ENCODE measurements at regions not wholly inside any gene's neighbourhood (a gene's known extent, or its start where the extent isn't known, plus 50 kb on each side); places are given as distances from the start of the nearest gene placed in this dataset.

DNA sequence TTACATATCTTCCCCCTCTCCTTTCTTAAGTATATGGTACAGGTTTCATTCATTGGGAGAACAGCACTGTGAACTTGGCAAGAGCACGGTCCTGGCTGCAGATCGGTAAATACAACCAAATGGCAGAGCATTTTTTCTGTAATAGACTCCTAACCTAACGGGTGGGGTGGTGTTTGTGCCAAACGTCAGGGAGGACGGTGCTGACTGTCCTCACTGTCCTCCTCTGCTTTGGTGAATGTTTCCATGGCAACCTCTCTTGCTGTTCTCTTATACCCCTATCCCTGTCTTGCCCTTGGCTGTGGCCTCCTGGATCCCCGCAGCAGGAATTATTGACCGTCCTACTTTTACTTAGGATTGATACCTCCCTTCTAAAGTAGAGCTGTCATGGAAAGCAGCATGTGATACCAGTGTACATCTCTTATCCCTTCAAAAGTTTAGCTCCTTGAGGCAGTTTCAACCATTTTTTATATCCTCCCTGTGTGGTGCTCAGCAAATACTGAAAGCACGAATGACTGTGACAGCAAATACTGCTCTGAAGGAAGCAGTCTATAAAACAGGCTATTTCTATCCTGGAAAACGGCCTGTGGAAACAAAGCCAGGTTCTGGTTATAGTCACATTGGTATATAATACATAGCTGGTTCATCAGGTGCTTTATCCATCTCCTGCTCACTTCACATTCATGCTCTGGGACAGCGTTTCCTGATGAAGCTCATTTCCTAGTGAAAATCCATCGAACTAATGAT lies 275.4 kb upstream of the C2CD4B start:
- no peak overlapping the region for H3K27ac ChIP-seq
- TF ChIP-seq ZFX (IDR thresholded peaks at IDR 0.05; ENCODE audit: borderline replicate concordance), result no peak
- TF ChIP-seq, protein P1, sequence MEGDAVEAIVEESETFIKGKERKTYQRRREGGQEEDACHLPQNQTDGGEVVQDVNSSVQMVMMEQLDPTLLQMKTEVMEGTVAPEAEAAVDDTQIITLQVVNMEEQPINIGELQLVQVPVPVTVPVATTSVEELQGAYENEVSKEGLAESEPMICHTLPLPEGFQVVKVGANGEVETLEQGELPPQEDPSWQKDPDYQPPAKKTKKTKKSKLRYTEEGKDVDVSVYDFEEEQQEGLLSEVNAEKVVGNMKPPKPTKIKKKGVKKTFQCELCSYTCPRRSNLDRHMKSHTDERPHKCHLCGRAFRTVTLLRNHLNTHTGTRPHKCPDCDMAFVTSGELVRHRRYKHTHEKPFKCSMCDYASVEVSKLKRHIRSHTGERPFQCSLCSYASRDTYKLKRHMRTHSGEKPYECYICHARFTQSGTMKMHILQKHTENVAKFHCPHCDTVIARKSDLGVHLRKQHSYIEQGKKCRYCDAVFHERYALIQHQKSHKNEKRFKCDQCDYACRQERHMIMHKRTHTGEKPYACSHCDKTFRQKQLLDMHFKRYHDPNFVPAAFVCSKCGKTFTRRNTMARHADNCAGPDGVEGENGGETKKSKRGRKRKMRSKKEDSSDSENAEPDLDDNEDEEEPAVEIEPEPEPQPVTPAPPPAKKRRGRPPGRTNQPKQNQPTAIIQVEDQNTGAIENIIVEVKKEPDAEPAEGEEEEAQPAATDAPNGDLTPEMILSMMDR (IDR thresholded peaks at IDR 0.05), result no peak

DNA sequence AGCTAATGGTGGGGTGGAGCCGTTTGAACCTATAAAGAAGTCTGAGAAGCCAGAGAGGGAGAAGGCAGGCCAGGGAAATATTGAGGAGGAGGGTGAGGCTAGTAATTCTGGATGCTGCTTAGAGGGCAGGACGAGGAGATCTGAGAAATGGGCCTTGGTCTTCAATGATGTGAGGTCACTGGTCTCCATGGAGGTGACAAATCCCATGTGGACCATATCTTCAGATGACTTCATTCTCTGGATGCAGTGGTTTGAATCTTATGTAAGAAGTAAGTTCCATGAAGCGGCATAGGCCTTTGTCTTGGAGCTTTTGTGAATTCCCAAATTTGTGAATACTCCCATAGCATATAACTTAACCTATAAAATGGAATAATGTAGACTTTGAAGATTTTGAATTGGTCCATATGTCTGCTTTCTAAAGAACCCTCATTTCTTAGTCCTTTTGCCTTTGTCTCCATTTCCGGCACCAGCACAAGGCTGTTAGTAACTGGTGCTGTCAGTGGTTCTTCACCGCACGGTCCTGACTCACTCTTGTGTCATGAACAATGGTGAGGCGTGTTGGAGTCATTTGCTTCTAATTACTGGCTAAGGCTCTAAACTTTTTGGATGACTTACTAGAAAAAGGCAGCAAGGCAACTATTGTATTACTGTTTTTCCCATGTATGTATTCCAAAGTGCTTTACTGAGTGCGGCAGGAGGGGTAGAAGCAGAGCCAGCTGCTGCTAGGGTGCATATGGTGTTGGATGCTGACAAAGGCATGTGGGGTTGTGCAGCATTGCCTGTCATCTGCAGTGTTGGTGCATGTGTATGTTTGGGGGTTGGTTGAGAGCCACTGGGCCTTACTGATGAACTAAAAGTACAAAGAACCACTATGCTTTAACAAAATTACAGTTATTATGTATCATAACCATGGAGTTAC lies 279.3 kb upstream of the C2CD4B start:
- no peak overlapping the region for H3K27ac ChIP-seq
- TF ChIP-seq ZFX (IDR thresholded peaks at IDR 0.05; ENCODE audit: borderline replicate concordance), result no peak
- TF ChIP-seq, protein P1 (IDR thresholded peaks at IDR 0.05), result no peak

DNA sequence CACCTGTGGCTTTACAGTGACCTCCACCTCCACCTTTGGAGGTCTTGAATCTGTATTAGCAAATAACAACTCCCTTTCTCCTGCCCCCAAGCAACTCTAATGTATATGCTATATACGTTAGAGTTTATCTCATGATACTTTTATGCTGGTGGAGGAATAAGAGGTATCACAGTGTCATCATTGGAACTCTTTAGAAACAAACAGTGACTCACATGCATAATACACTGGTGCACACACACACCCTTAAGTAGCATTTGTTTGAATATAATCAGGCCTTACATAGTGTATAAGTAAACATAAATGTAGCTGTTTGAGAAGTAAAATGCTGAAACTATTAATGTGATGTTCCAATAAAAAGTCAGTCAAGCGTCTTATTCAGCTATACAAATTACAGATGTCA lies 280.2 kb upstream of the C2CD4B start:
- no peak overlapping the region for H3K27ac ChIP-seq
- TF ChIP-seq ZFX (IDR thresholded peaks at IDR 0.05; ENCODE audit: borderline replicate concordance), result no peak
- TF ChIP-seq, protein P1 (IDR thresholded peaks at IDR 0.05), result no peak

DNA sequence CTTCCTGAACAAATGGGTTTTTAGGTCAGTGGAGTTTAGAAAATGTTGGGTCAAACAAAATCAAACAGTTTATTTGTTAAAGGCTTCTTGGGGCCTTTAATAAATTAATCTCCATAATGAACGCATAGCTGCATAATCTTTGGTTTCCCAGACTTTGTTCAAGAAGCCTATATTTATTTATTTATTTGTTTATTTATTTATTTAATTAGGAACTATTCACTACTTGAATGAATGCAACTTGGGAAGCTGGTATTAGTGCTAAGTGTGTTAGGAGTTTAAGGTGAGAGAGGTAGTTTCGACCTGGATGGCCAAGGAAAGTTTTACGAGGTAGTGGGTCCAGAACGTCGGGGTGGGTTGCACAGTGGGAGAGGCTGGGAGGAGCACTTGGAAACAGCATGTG lies 281.9 kb upstream of the C2CD4B start:
- no peak overlapping the region for H3K27ac ChIP-seq
- no peak for TF ChIP-seq ZFX (IDR thresholded peaks at IDR 0.05; ENCODE audit: borderline replicate concordance)
- TF ChIP-seq, protein P1 (IDR thresholded peaks at IDR 0.05), result no peak

DNA sequence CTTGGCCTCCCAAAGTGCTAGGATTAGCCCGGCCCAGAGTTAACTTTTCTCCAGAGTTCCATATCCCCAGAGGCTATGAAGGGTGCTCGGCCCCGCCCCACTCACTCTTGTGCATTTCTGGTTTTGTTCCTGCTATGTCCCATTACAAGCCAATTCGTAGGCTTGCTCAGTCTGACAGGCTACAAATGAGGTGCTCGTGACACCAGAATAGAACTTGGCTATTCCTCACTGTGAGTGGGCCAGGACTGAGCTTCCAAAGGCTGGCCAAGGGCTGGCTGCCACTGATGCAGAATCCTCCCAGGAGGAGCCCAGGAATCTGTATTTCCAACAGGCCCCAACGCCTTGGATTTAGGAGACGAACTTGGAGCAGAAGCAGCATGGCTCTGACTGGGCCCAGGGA lies 282.7 kb upstream of the C2CD4B start:
- no peak for TF ChIP-seq ZFX (IDR thresholded peaks at IDR 0.05; ENCODE audit: borderline replicate concordance)
- TF ChIP-seq, protein P1 (IDR thresholded peaks at IDR 0.05), result no peak
- no peak overlapping the region for H3K27ac ChIP-seq

DNA sequence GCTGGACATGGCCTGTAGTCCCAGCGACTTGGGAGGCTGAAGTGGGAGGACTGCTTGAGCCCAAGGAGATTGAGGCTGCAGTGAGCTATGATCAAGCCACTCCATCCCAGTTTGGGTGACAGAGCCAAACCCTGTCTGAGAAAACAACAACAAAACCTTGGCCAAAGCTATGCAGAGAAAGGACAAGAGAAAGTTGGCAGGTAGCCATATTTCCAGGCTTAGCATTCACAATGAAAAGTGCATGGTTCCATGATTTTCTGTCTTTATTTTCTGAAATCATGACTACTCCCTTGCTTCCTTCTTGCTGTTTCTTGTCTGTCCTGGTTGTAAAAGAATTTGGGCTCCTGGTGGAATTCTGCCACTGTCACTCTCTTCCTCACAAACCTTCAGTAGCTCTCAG lies 284.6 kb upstream of the C2CD4B start:
- no peak for TF ChIP-seq ZFX (IDR thresholded peaks at IDR 0.05; ENCODE audit: borderline replicate concordance)
- TF ChIP-seq, protein P1 (IDR thresholded peaks at IDR 0.05), result no peak

DNA sequence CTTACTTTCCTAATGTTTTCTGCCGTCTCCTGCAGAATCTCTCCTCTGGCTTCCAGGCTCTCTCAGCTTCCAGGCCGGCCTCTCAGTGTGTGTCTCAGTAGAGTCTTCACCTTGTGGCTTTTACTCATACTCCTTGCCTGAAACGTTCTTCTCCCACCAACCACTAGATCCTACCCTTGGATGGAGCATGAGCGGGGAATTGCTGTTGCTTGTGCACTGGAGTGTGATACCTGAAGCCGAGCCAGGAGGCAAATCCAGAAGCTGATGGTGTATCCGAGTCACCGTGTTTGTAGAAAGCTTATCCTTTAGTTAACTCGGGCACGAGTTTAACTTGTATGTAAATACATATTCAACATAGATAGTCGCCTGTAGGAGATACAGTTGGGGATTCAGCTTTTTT lies 285.0 kb upstream of the C2CD4B start:
- TF ChIP-seq, protein P1 (IDR thresholded peaks at IDR 0.05), result no peak
- TF ChIP-seq ZFX (IDR thresholded peaks at IDR 0.05; ENCODE audit: borderline replicate concordance), result no peak
- H3K27ac ChIP-seq, result no peak overlapping the region

More for the DNA sequence above, 284.6 kb upstream of the C2CD4B start:
- no peak overlapping the region for H3K27ac ChIP-seq

Measured in 22Rv1 (cell line).